SK-N-SH treated with all-trans-retinoic acid at 6 μM for 48 hours (cell line): ENCODE measurements at regions not wholly inside any gene's neighbourhood (a gene's known extent, or its start where the extent isn't known, plus 50 kb on each side); places are given as distances from the start of the nearest gene placed in this dataset.

Source experiments
- ATAC-seq: fragments of 200-7000 bp; cut with Tn5 transposase; 3 replicates; pipeline ENCODE4 v1.9.1; 2020; ENCODE audit warnings: mild to moderate bottlenecking, moderate library complexity
- ARNTL ChIP-seq: fragments of 450-650 bp; formaldehyde crosslinking; IDR thresholded peaks from 2 replicates; pipeline ENCODE4 v1.5.0; 2020; ENCODE audit warnings: low read depth, mild to moderate bottlenecking, moderate library complexity, borderline replicate concordance
- BACH2 ChIP-seq: fragments of 250-450 bp; sonication (Bioruptor Pico); IDR thresholded peaks from 2 replicates; pipeline ENCODE4 v1.9.0; 2021; ENCODE audit warnings: mild to moderate bottlenecking, borderline replicate concordance
- CSDC2 ChIP-seq: fragments of 250-450 bp; sonication (Bioruptor Pico); IDR thresholded peaks from 2 replicates; pipeline ENCODE4 v1.5.0; 2020; ENCODE audit warnings: mild to moderate bottlenecking, moderate library complexity
- ESRRG ChIP-seq: fragments of 250-450 bp; sonication (Bioruptor Pico); IDR thresholded peaks from 2 replicates; pipeline ENCODE4 v1.6.1; 2021; ENCODE audit warnings: mild to moderate bottlenecking
- GLIS3 ChIP-seq: fragments of 250-450 bp; sonication (Bioruptor Pico); IDR thresholded peaks from 2 replicates; pipeline ENCODE4 v1.5.0; 2020; ENCODE audit warnings: mild to moderate bottlenecking, moderate library complexity
- ISL1 ChIP-seq: fragments of 250-450 bp; sonication (Bioruptor Pico); IDR thresholded peaks from 2 replicates; pipeline ENCODE4 v2.1.2; 2022; ENCODE audit warnings: mild to moderate bottlenecking, moderate library complexity
- PPARA ChIP-seq: fragments of 250-450 bp; sonication (Bioruptor Pico); IDR thresholded peaks from 2 replicates; pipeline ENCODE4 v1.5.0; 2020; ENCODE audit warnings: mild to moderate bottlenecking, borderline replicate concordance
- RARB ChIP-seq: fragments of 250-450 bp; sonication (Bioruptor Pico); IDR thresholded peaks from 2 replicates; pipeline ENCODE4 v1.8.0; 2021; ENCODE audit warnings: mild to moderate bottlenecking, moderate library complexity
- SNAI2 ChIP-seq: fragments of 250-450 bp; sonication (Bioruptor Pico); IDR thresholded peaks from 2 replicates; pipeline ENCODE4 v1.5.0; 2020; ENCODE audit warnings: mild to moderate bottlenecking, moderate library complexity
- TOX ChIP-seq: fragments of 250-450 bp; sonication (Bioruptor Pico); IDR thresholded peaks from 2 replicates; pipeline ENCODE4 v1.8.0; 2021; ENCODE audit warnings: mild to moderate bottlenecking, moderate library complexity, borderline replicate concordance
- ZFP30 ChIP-seq: fragments of 450-650 bp; formaldehyde crosslinking; IDR thresholded peaks from 2 replicates; pipeline ENCODE4 v1.5.0; 2022; ENCODE audit warnings: mild to moderate bottlenecking, moderate library complexity
- ZNF565 ChIP-seq: fragments of 450-650 bp; formaldehyde crosslinking; conservative IDR thresholded peaks from 2 replicates; pipeline ENCODE4 v1.5.0; 2020; ENCODE audit warnings: low read depth, mild to moderate bottlenecking, moderate library complexity
- ZNF70 ChIP-seq: fragments of 450-650 bp; formaldehyde crosslinking; IDR thresholded peaks from 2 replicates; pipeline ENCODE4 v1.5.0; 2020; ENCODE audit warnings: mild to moderate bottlenecking, moderate library complexity
- TF ChIP-seq, protein P1 (sequence below): fragments of 250-450 bp; sonication (Bioruptor Pico); IDR thresholded peaks from 2 replicates; pipeline ENCODE4 v1.8.0; 2021; ENCODE audit warnings: low read depth, mild to moderate bottlenecking, moderate library complexity, borderline replicate concordance
- TF ChIP-seq, protein P2 (sequence below): fragments of 250-450 bp; sonication (Bioruptor Pico); IDR thresholded peaks from 2 replicates; pipeline ENCODE4 v1.5.1; 2020; ENCODE audit warnings: low read depth, mild to moderate bottlenecking, moderate library complexity
- TF ChIP-seq, protein P3 (sequence below): fragments of 250-450 bp; sonication (Bioruptor Pico); IDR thresholded peaks from 2 replicates; pipeline ENCODE4 v1.8.0; 2020; ENCODE audit warnings: mild to moderate bottlenecking, moderate library complexity, borderline replicate concordance

DNA sequence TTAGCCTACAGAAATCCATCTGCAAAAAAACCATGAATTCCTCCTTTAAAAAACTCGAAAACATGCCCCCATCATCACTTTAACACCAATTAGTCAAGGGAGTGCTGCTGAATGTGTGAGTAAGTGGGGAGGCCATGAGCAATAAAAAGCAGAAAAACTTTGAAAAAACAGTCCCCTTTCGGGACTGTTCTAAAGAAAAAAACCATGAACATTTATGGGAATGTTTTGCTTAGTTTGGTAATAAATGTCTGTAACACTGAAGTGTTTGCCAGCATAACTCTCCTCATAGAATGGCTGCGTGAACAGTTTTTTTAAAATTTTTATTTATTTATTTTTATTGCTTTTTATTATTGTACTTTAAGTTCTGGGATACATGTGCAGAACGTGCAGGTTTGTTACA lies 99.4 kb upstream of the TARS1 start:
- TF ChIP-seq BACH2 (no peak), SNAI2 (CRISPR knock-in tag) (no peak)
- no peak for ATAC-seq

DNA sequence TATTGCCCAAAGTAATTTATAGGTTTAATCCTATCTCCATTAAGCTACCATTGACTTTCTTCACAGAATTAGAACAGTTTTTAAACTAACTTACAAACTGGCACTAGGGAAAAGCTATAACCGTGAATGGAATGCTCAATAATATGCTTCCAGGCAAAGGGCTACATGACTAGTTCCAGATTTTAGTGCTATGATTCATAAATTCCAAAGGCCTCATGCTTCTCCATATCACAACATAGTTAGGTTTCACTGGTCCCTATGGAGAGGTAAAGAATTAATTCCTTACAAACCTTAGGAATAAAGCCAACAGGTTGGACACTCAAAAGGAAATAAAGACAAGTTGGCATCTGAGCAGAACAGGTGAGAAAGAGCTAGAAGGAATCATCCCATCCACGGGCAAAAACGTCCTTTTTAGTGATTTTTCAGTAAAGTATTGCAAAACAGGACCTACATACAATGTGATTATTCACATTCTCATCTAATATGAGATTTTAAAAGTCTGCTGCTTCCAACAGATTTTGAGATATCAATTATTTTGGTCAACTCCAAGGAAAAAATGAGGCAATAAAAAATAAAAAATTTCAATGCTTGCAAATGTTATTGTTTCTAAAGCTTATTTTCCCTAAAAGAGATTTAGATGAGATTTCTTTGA lies 97.0 kb upstream of the TARS1 start:
- TF ChIP-seq ZNF70 = no peak
- 0 out of 2 replicates have a peak, but pooled peaks have one; percentile 16 for TF ChIP-seq RARB (CRISPR knock-in tag)
- peak; percentile 99 for ATAC-seq

DNA sequence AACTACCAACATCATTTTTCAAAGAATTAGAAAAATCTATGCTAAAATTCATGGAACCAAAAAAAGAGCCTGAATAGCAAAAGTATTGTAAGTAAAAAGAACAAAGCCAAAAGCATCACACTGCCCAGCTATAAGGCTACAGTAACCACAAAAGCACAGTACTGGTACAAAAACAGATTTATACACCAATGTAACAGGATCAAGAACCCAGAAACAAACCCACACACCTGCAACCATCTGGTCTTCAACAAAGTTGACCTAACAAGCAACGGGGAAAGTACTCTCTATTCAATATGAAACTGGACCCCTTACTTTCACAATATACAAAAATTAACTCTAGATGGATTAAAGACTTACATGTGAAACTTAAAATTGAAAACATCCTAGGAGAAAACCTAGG lies 94.2 kb upstream of the TARS1 start:
- no peak for ATAC-seq
- TF ChIP-seq, protein P1, sequence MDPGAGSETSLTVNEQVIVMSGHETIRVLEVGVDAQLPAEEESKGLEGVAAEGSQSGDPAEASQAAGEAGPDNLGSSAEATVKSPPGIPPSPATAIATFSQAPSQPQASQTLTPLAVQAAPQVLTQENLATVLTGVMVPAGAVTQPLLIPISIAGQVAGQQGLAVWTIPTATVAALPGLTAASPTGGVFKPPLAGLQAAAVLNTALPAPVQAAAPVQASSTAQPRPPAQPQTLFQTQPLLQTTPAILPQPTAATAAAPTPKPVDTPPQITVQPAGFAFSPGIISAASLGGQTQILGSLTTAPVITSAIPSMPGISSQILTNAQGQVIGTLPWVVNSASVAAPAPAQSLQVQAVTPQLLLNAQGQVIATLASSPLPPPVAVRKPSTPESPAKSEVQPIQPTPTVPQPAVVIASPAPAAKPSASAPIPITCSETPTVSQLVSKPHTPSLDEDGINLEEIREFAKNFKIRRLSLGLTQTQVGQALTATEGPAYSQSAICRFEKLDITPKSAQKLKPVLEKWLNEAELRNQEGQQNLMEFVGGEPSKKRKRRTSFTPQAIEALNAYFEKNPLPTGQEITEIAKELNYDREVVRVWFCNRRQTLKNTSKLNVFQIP = no peak
- TF ChIP-seq GLIS3 (CRISPR knock-in tag) (no peak), RARB (CRISPR knock-in tag) (no peak), TOX (CRISPR knock-in tag) (no peak), ARNTL (CRISPR knock-in tag) (no peak), ESRRG (CRISPR knock-in tag) (no peak), ISL1 (CRISPR knock-in tag) (no peak), CSDC2 (CRISPR knock-in tag) (no peak), BACH2 (no peak), ZNF70 (no peak), PPARA (CRISPR knock-in tag) (no peak), ZNF565 (CRISPR knock-in tag) (no peak)
- TF ChIP-seq, protein P2, sequence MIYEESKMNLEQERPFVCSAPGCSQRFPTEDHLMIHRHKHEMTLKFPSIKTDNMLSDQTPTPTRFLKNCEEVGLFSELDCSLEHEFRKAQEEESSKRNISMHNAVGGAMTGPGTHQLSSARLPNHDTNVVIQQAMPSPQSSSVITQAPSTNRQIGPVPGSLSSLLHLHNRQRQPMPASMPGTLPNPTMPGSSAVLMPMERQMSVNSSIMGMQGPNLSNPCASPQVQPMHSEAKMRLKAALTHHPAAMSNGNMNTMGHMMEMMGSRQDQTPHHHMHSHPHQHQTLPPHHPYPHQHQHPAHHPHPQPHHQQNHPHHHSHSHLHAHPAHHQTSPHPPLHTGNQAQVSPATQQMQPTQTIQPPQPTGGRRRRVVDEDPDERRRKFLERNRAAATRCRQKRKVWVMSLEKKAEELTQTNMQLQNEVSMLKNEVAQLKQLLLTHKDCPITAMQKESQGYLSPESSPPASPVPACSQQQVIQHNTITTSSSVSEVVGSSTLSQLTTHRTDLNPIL (CRISPR knock-in tag) = no peak

DNA sequence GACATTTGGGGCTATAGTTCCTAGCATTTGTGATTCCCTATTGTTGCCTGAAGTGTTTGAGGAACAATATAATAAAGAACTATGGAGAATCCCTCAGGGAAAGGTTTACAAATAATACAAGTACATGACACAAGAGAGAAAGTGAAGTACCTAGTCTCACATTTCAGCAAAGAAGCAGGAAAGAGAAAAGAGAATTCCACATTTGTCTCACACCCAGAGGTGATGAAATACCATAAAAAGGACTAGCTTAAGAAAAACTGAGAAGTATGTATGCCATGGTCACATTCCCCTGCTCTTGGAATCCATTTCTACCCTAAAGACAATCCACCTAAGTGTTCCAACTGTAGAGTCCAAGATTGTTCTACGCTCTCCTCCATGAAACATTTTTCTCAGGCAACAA lies 79.0 kb upstream of the TARS1 start:
- no peak for ATAC-seq
- no peak for TF ChIP-seq GLIS3 (CRISPR knock-in tag)
- TF ChIP-seq ESRRG (CRISPR knock-in tag) = no peak
- TF ChIP-seq PPARA (CRISPR knock-in tag) = no peak
- TF ChIP-seq, protein P3, sequence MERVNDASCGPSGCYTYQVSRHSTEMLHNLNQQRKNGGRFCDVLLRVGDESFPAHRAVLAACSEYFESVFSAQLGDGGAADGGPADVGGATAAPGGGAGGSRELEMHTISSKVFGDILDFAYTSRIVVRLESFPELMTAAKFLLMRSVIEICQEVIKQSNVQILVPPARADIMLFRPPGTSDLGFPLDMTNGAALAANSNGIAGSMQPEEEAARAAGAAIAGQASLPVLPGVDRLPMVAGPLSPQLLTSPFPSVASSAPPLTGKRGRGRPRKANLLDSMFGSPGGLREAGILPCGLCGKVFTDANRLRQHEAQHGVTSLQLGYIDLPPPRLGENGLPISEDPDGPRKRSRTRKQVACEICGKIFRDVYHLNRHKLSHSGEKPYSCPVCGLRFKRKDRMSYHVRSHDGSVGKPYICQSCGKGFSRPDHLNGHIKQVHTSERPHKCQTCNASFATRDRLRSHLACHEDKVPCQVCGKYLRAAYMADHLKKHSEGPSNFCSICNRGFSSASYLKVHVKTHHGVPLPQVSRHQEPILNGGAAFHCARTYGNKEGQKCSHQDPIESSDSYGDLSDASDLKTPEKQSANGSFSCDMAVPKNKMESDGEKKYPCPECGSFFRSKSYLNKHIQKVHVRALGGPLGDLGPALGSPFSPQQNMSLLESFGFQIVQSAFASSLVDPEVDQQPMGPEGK (CRISPR knock-in tag) = no peak
- no peak for TF ChIP-seq ZFP30 (CRISPR knock-in tag)
- no peak for TF ChIP-seq ZNF565 (CRISPR knock-in tag)

DNA sequence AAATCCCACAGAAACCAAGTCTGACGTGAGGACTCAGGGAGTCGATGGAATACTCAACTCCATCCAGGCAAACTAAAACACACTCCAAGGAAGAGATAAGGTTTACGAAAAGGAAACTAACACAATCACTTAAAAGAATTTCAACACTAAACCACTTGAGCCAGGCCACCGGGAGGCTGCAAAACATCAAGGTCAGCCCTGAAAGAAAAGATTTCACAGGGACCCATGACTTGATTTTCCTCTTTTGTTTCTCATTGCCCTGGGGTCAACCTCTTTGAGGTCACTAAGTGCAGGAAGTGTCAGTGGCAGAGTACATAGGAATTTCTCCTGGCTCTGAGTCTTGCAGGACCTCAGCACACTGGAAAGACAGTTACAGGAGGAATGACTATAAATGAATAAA lies 77.8 kb upstream of the TARS1 start:
- ATAC-seq = peak; percentile 79
- TF ChIP-seq, protein P3 (CRISPR knock-in tag) = no peak
- TF ChIP-seq, protein P1 = no peak
